Mesothelial cell of epicardium (in vitro differentiated cells): ENCODE measurements at regions not wholly inside any gene's neighbourhood (a gene's known extent, or its start where the extent isn't known, plus 50 kb on each side); places are given as distances from the start of the nearest gene placed in this dataset.

Source experiments
- DNase-seq, 2 experiments: peaks; one replicate each; pipeline ENCODE4 v3.0.0; 2021; ENCODE audit warnings: low spot score in 2 of 2; ENCODE audit not compliant: unreplicated experiment in 2 of 2
- H3K27ac Mint-ChIP-seq: 2 replicates; pipeline ENCODE4 v1.8.0; 2021; ENCODE audit warnings: mixed read lengths
- H3K27me3 Mint-ChIP-seq: 2 replicates; pipeline ENCODE4 v1.8.0; 2021; ENCODE audit warnings: low read depth, mixed read lengths
- H3K36me3 Mint-ChIP-seq: 2 replicates; pipeline ENCODE4 v1.8.0; 2021; ENCODE audit warnings: mixed read lengths
- H3K4me1 Mint-ChIP-seq: 2 replicates; pipeline ENCODE4 v1.8.0; 2021; ENCODE audit warnings: mixed read lengths
- H3K4me3 Mint-ChIP-seq: 2 replicates; pipeline ENCODE4 v1.8.0; 2021; ENCODE audit warnings: mild to moderate bottlenecking, moderate library complexity, mixed read lengths
- H3K9me3 Mint-ChIP-seq: 2 replicates; pipeline ENCODE4 v1.8.0; 2021; ENCODE audit warnings: mixed read lengths
- TF ChIP-seq, protein P1 (sequence below): fragments of 200-600 bp; sonication (generic); IDR thresholded peaks from one replicate; pipeline ENCODE4 v1.5.0; 2021; ENCODE audit warnings: antibody characterized with exemption; ENCODE audit not compliant: unreplicated experiment

DNA sequence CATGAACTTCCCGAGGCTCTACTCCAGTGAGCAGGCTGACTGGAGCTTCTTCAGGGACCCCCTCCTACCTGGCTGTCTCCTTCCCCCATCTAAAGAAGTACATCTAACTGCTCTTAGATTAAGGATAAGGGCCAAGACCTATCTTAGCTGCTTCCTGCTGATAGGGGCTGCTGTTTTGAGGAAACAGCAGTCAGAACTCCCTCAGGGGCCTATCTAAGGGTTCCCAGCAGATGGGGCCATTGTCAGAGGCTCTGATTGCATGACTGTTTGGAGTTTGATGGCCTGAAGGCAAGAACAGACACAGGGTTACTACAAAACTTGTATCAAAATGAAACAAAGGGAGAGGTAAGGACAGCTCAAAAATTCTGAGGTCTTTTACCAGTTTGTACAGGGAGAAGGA lies 2636.9 kb upstream of the PCDH20 start:
- Mint-ChIP-seq H3K4me3 (no peak overlapping the region), H3K27me3 (no peaks in the 10 kb centered on the region), H3K36me3 (no peaks in the 10 kb centered on the region), H3K27ac (no peak overlapping the region), H3K4me1 (no peaks in the 10 kb centered on the region), H3K9me3 (peaks cover 13% of the 10 kb centered on the region)
- TF ChIP-seq, protein P1, sequence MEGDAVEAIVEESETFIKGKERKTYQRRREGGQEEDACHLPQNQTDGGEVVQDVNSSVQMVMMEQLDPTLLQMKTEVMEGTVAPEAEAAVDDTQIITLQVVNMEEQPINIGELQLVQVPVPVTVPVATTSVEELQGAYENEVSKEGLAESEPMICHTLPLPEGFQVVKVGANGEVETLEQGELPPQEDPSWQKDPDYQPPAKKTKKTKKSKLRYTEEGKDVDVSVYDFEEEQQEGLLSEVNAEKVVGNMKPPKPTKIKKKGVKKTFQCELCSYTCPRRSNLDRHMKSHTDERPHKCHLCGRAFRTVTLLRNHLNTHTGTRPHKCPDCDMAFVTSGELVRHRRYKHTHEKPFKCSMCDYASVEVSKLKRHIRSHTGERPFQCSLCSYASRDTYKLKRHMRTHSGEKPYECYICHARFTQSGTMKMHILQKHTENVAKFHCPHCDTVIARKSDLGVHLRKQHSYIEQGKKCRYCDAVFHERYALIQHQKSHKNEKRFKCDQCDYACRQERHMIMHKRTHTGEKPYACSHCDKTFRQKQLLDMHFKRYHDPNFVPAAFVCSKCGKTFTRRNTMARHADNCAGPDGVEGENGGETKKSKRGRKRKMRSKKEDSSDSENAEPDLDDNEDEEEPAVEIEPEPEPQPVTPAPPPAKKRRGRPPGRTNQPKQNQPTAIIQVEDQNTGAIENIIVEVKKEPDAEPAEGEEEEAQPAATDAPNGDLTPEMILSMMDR, result no peak
- DNase-seq, result no peak

DNA sequence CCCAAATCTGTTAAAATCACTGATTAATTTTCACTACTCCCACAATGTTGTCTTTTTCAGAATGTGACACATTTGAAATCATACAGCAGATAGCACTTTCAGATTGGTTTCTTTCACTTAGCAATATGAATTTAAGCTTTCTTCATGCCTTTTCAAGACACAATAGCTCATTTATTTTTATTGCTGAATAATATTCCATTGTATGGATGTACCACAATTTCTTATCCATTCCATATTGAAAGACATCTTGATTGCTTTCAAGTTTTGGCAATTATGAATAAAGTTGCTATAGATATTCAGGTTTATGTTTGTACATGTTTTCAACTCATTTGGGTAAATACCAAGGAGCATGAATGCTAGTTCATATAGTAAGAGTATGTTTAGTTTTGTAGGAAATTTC lies 2635.6 kb upstream of the PCDH20 start:
- Mint-ChIP-seq H3K9me3 (peaks cover 13% of the 10 kb centered on the region), H3K27me3 (no peaks in the 10 kb centered on the region), H3K4me1 (no peaks in the 10 kb centered on the region), H3K27ac (no peak overlapping the region), H3K4me3 (no peak overlapping the region), H3K36me3 (no peaks in the 10 kb centered on the region)
- TF ChIP-seq, protein P1, result no peak
- DNase-seq, result no peak

- H3K9me3 Mint-ChIP-seq, result no peaks in the 10 kb centered on the region
- no peak overlapping the region for H3K4me3 Mint-ChIP-seq
- H3K36me3 Mint-ChIP-seq, result no peaks in the 10 kb centered on the region
- H3K27ac Mint-ChIP-seq, result no peak overlapping the region
- no peak for DNase-seq
- TF ChIP-seq, protein P1, result no peak
- no peaks in the 10 kb centered on the region for H3K27me3 Mint-ChIP-seq
- no peaks in the 10 kb centered on the region for H3K4me1 Mint-ChIP-seq
Measured at GRCh38 chr13:64041296-64041695, 2625.6 kb upstream of the PCDH20 start.

GRCh38 chr13:64033921-64034320 lies 2618.3 kb upstream of the PCDH20 start:
- Mint-ChIP-seq H3K9me3 (no peaks in the 10 kb centered on the region), H3K36me3 (no peaks in the 10 kb centered on the region), H3K27ac (no peak overlapping the region), H3K4me1 (no peaks in the 10 kb centered on the region), H3K27me3 (no peaks in the 10 kb centered on the region), H3K4me3 (no peak overlapping the region)
- TF ChIP-seq, protein P1, result no peak
- no peak for DNase-seq

DNA sequence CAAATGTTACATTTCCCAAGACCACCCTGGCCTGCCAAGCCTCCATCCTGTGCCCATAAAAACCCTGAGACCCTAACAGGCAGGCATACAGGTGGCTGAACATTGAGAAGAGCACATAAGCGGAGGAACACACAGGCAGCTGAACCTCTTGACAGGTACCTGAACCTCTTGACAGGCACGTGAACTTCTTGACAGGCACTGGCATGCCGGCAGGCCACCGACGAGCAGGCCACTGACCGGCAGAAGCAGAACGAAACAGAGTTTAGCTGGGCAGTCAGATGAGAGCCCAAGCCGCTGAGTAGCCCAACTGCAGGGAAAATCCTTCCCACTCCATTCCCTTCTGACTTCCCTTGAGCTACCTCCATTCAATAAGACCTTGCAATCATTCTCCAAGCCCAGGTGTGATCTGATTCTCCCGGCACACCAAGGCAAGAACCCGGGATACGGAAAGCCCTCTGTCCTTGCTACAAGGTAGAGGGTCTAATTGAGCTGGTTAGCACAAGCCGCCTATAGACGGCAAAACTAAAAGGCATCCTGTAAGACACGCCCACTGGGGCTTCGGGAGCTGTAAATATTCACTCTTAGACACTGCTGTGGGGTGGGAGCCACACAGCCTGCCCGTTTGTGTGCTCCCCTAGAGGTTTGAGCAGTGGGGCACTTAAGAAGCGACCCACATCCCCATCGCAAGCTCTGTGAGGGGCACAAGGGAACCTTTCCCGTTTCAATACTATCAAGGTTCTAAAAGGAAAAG lies 2613.9 kb upstream of the PCDH20 start:
- peaks cover 2% of the 10 kb centered on the region for H3K27me3 Mint-ChIP-seq
- TF ChIP-seq, protein P1, result no peak
- H3K4me1 Mint-ChIP-seq, result no peaks in the 10 kb centered on the region
- no peak overlapping the region for H3K27ac Mint-ChIP-seq
- H3K4me3 Mint-ChIP-seq, result no peak overlapping the region
- H3K36me3 Mint-ChIP-seq, result no peaks in the 10 kb centered on the region
- no peak for DNase-seq
- H3K9me3 Mint-ChIP-seq, result no peaks in the 10 kb centered on the region
